Calu3 (cell line): ENCODE measurements at regions not wholly inside any gene's neighbourhood (a gene's known extent, or its start where the extent isn't known, plus 50 kb on each side); places are given as distances from the start of the nearest gene placed in this dataset.

Experiments
- BruUV-seq: library from RNA; stranded (reverse); fragments of 400-500 nt; replicated peaks from 2 replicates; lab custom pipeline; 2021; lab: Mats Ljungman, UMichigan
- CTCF ChIA-PET: fragments of 300-600 bp; sonication (Branson Sonifier 250); formaldehyde crosslinking; loops from one replicate; lab custom pipeline; 2022; ENCODE audit warnings: antibody characterized with exemption; lab: Charles Lee
- DNase-seq: peaks from one replicate; pipeline ENCODE4 v3.0.0; 2022
- H3K27ac Mint-ChIP-seq: one replicate; pipeline ENCODE4 v1.8.0; 2022; ENCODE audit warnings: mixed read lengths; ENCODE audit not compliant: unreplicated experiment
- H3K27me3 Mint-ChIP-seq: one replicate; pipeline ENCODE4 v1.8.0; 2022; ENCODE audit warnings: mixed read lengths; ENCODE audit not compliant: unreplicated experiment
- H3K36me3 Mint-ChIP-seq: one replicate; pipeline ENCODE4 v1.8.0; 2022; ENCODE audit warnings: mild to moderate bottlenecking, moderate library complexity, mixed read lengths; ENCODE audit not compliant: insufficient read depth, unreplicated experiment
- H3K4me1 Mint-ChIP-seq: one replicate; pipeline ENCODE4 v1.8.0; 2022; ENCODE audit warnings: mild to moderate bottlenecking, low read depth, mixed read lengths; ENCODE audit not compliant: unreplicated experiment
- H3K4me3 Mint-ChIP-seq: one replicate; pipeline ENCODE4 v1.8.0; 2022; ENCODE audit warnings: mild to moderate bottlenecking, low read depth, moderate library complexity, mixed read lengths; ENCODE audit not compliant: unreplicated experiment
- H3K9me3 Mint-ChIP-seq: one replicate; pipeline ENCODE4 v1.8.0; 2022; ENCODE audit warnings: low read depth, mixed read lengths; ENCODE audit not compliant: unreplicated experiment
- intact Hi-C: fragments of 100-400 bp; cut with micrococcal nuclease; formaldehyde crosslinking; loops from one replicate; pipeline ENCODE4 v1.10.0; 2022; ENCODE audit not compliant: unreplicated experiment
- TF ChIP-seq, protein P1 (sequence below): fragments of 200-600 bp; IDR thresholded peaks from one replicate; pipeline ENCODE4 v1.8.0; 2022; ENCODE audit warnings: antibody characterized with exemption; ENCODE audit not compliant: unreplicated experiment

DNA sequence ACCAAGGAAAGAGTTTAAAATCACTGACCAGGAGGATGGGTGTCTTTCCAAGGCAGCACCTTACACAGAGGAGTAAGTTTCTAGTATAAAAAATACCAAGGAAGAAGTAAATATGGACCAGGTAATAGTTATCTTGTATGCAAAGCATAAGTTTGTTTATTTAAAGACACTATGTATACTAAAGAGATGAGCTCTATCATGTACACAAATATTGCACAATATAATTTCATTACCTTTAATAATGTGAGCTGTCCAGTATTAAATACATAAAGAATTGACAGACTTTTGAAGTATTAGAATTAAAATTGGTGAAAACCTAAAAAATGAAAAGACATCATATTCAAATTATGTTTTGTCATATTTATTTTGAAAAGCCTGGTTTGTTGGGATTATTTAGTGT is 322.0 kb upstream of the MIR17HG start:
- H3K27ac Mint-ChIP-seq = no peak overlapping the region
- CTCF ChIA-PET = no interaction called here
- H3K36me3 Mint-ChIP-seq = no peaks in the 10 kb centered on the region

DNA sequence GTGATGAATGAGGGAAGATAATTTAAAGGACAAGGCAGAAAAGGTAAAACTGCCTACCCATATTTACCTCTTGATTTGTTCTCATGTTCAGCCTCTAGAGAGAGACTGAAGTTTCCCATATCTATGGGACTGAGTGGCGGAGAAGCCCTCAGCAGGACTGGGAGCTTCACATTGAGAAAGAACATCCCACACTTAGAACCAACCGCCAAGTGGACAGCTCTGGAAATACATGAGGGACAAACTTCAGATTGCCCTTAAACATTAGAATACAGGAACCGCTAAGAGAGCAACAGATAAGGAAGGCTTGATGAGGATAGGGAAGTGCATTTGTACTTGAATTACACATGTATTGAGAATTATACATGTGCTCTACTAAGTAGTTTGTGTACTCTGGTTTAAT is 316.0 kb upstream of the MIR17HG start:
- Mint-ChIP-seq H3K4me1 (no peaks in the 10 kb centered on the region), H3K27me3 (no peaks in the 10 kb centered on the region), H3K27ac (no peak overlapping the region), H3K9me3 (no peaks in the 10 kb centered on the region), H3K4me3 (no peak overlapping the region), H3K36me3 (no peaks in the 10 kb centered on the region)
- DNase-seq = no peak
- CTCF ChIA-PET = no interaction called here
- intact Hi-C loops = no loop called here
- no TSS peak for BruUV-seq
- TF ChIP-seq, protein P1, sequence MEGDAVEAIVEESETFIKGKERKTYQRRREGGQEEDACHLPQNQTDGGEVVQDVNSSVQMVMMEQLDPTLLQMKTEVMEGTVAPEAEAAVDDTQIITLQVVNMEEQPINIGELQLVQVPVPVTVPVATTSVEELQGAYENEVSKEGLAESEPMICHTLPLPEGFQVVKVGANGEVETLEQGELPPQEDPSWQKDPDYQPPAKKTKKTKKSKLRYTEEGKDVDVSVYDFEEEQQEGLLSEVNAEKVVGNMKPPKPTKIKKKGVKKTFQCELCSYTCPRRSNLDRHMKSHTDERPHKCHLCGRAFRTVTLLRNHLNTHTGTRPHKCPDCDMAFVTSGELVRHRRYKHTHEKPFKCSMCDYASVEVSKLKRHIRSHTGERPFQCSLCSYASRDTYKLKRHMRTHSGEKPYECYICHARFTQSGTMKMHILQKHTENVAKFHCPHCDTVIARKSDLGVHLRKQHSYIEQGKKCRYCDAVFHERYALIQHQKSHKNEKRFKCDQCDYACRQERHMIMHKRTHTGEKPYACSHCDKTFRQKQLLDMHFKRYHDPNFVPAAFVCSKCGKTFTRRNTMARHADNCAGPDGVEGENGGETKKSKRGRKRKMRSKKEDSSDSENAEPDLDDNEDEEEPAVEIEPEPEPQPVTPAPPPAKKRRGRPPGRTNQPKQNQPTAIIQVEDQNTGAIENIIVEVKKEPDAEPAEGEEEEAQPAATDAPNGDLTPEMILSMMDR = no peak

More for the DNA sequence above, 322.0 kb upstream of the MIR17HG start:
- no peaks in the 10 kb centered on the region for H3K9me3 Mint-ChIP-seq
- DNase-seq = no peak
- H3K4me1 Mint-ChIP-seq = no peaks in the 10 kb centered on the region
- intact Hi-C loops = no loop called here
- H3K27me3 Mint-ChIP-seq = no peaks in the 10 kb centered on the region
- BruUV-seq = no TSS peak
- TF ChIP-seq, protein P1 = no peak
- H3K4me3 Mint-ChIP-seq = no peak overlapping the region

DNA sequence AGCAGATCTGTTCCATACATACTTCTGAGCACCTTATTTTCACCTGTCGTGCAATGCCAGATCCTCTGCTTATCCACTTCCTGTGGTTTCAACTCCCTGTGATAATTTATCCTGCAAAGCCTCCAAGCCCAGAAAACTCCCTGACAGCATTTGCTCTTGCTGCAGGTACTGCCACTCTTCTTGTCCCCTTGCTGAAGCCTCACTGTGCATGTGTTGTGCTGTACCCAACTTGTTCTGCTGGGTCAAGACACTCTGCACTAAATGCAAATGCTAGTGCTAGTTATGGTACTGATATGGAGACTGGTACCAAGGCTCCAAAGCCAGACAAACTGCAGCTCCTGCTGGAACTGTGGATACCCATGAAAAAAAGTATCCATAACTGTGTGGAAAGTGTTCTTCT is 315.4 kb upstream of the MIR17HG start:
- no TSS peak for BruUV-seq
- CTCF ChIA-PET = no interaction called here
- TF ChIP-seq, protein P1 = no peak
- H3K9me3 Mint-ChIP-seq = no peaks in the 10 kb centered on the region
- no peak overlapping the region for H3K27ac Mint-ChIP-seq
- intact Hi-C loops = no loop called here
- no peaks in the 10 kb centered on the region for H3K36me3 Mint-ChIP-seq
- H3K4me3 Mint-ChIP-seq = no peak overlapping the region
- no peaks in the 10 kb centered on the region for H3K27me3 Mint-ChIP-seq
- H3K4me1 Mint-ChIP-seq = no peaks in the 10 kb centered on the region
- DNase-seq = no peak

DNA sequence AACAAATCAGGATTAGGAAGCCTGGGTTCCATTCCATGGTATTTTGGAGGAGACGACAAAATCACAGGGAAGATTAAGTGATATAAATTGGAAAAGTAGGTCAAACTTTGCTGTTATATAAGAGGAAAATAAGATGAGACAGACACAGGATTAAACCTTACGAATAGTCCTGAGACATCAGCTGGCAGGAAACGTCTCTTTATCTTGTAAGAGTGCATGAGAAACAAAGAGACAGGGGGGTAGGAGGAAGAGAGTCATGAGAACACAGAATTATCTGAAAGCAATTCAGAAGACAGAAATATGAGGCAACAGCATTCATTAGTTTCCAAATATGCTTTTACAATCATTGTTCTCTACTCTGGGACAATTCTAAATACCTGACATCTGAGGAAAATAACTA is 310.6 kb upstream of the MIR17HG start:
- BruUV-seq = no TSS peak
- no peaks in the 10 kb centered on the region for H3K4me1 Mint-ChIP-seq
- no peaks in the 10 kb centered on the region for H3K36me3 Mint-ChIP-seq
- CTCF ChIA-PET = no interaction called here
- TF ChIP-seq, protein P1 = no peak
- intact Hi-C loops = no loop called here
- no peak overlapping the region for H3K4me3 Mint-ChIP-seq
- no peaks in the 10 kb centered on the region for H3K9me3 Mint-ChIP-seq
- H3K27ac Mint-ChIP-seq = no peak overlapping the region
- no peaks in the 10 kb centered on the region for H3K27me3 Mint-ChIP-seq
- DNase-seq = no peak
